Breast epithelium (tissue), 3 donors: ENCODE measurements at regions not wholly inside any gene's neighbourhood (a gene's known extent, or its start where the extent isn't known, plus 50 kb on each side); places are given as distances from the start of the nearest gene placed in this dataset.

Source experiments
- CTCF ChIP-seq, 3 donors: fragments of 450-650 bp; IDR thresholded peaks; one replicate each; pipeline ENCODE4 v1.5.1; 2016 to 2017; ENCODE audit warnings: antibody characterized with exemption in 3 of 3, mild to moderate bottlenecking in 3 of 3, moderate library complexity in 3 of 3
- POLR2AphosphoS5 ChIP-seq, 3 donors: sonication (generic); formaldehyde crosslinking; IDR thresholded peaks; one replicate each; pipeline ENCODE4 v1.6.1; 2017; ENCODE audit warnings: antibody characterized with exemption in 3 of 3

GRCh38 chr20:11018668-11019170 lies 344.9 kb upstream of the JAG1 start:
- TF ChIP-seq POLR2AphosphoS5 (IDR thresholded peaks at IDR 0.05) (no peak), CTCF (IDR thresholded peaks at IDR 0.05) (no peak)
